SK-N-SH (cell line): ENCODE measurements at regions not wholly inside any gene's neighbourhood (a gene's known extent, or its start where the extent isn't known, plus 50 kb on each side); places are given as distances from the start of the nearest gene placed in this dataset.

ENCODE experiments used
- CTCF ChIA-PET: fragments of 300-600, 350-600 bp; formaldehyde crosslinking; extraction: SDS; loops from one replicate; lab custom pipeline; 2021; lab: Yijun Ruan, JAX
- POLR2A ChIA-PET: fragments of 350-600 bp; sonication (Branson Sonifier 250); formaldehyde crosslinking; extraction: SDS; loops from one replicate; lab custom pipeline; 2020; ENCODE audit warnings: antibody characterized with exemption, inconsistent platforms; lab: Yijun Ruan, JAX
- DNase-seq: peaks from one replicate; pipeline ENCODE4 v3.0.0; 2012
- H2AFZ ChIP-seq: fragments of 200-600 bp; sonication (generic); 2 replicates; pipeline ENCODE4 v1.8.1; 2016; ENCODE audit warnings: antibody characterized with exemption, mild to moderate bottlenecking, low read depth
- H3F3A ChIP-seq: fragments of 200-600 bp; sonication (generic); replicated peaks from 2 replicates; pipeline ENCODE3; 2016; ENCODE audit warnings: antibody characterized with exemption, mild to moderate bottlenecking; ENCODE audit not compliant: insufficient read depth
- H3K27ac ChIP-seq, 2 experiments: fragments of 200-500 bp in 1 of 2; fragments of 200-600 bp in 1 of 2; sonication (Bioruptor generic) in 1 of 2; sonication (generic), shearing (Covaris generic) in 1 of 2; 2 replicates each; pipeline versions ENCODE4 v1.5.1 to v1.6.1; 2014 to 2016; ENCODE audit warnings: low read depth in 2 of 2, inconsistent platforms in 1 of 2, low read length in 1 of 2, mild to moderate bottlenecking in 1 of 2, mixed read lengths in 1 of 2
- H3K27me3 ChIP-seq: fragments of 200-600 bp; sonication (generic), shearing (Covaris generic); 2 replicates; pipeline ENCODE4 v1.6.1; 2016; ENCODE audit warnings: mixed run types; ENCODE audit not compliant: insufficient read depth
- H3K36me3 ChIP-seq, 2 experiments: fragments of 200-500 bp in 1 of 2; fragments of 200-600 bp in 1 of 2; sonication (Bioruptor generic) in 1 of 2; sonication (generic) in 1 of 2; replicated peaks in 1 of 2; 2 replicates each; pipeline versions ENCODE3 to v1.5.1; 2014 to 2016; ENCODE audit warnings: low read length in 1 of 2, mild to moderate bottlenecking in 1 of 2; ENCODE audit not compliant: insufficient read depth in 2 of 2, control insufficient read depth in 1 of 2
- H3K4me1 ChIP-seq, 2 experiments: fragments of 200-500 bp in 1 of 2; fragments of 200-600 bp in 1 of 2; sonication (Bioruptor generic) in 1 of 2; sonication (generic), shearing (Covaris generic) in 1 of 2; 2 replicates each; pipeline versions ENCODE4 v1.5.1 to v1.6.1; 2014 to 2016; ENCODE audit warnings: low read depth in 1 of 2, low read length in 1 of 2, mixed run types in 1 of 2; ENCODE audit not compliant: insufficient read depth in 2 of 2, control insufficient read depth in 1 of 2
- H3K4me2 ChIP-seq: fragments of 200-600 bp; sonication (generic), shearing (Covaris generic); 2 replicates; pipeline ENCODE4 v1.6.1; 2017; ENCODE audit warnings: mixed run types
- H3K4me3 ChIP-seq, 2 experiments: fragments of 200-500 bp in 1 of 2; fragments of 200-600 bp in 1 of 2; sonication (Bioruptor generic) in 1 of 2; sonication (generic), shearing (Covaris generic) in 1 of 2; 2 replicates each; pipeline versions ENCODE4 v1.5.1 to v1.8.1; 2014 to 2016; ENCODE audit warnings: low read depth in 2 of 2, inconsistent platforms in 1 of 2, low read length in 1 of 2, mild to moderate bottlenecking in 1 of 2, mixed read lengths in 1 of 2, moderate library complexity in 1 of 2
- H3K79me2 ChIP-seq: fragments of 200-600 bp; sonication (generic); 2 replicates; pipeline ENCODE4 v1.8.1; 2017; ENCODE audit warnings: mild to moderate bottlenecking; ENCODE audit not compliant: insufficient read depth
- H3K9ac ChIP-seq: fragments of 200-600 bp; sonication (generic); 2 replicates; pipeline ENCODE4 v1.6.1; 2017; ENCODE audit warnings: mixed run types
- H3K9me2 ChIP-seq: fragments of 200-600 bp; sonication (generic); 2 replicates; pipeline ENCODE4 v1.6.1; 2017; ENCODE audit warnings: mixed run types
- H3K9me3 ChIP-seq: fragments of 200-600 bp; sonication (generic); 2 replicates; pipeline ENCODE4 v1.6.1; 2017; ENCODE audit warnings: mixed run types, mild to moderate bottlenecking, moderate library complexity
- H4K20me1 ChIP-seq: fragments of 200-600 bp; sonication (generic); 2 replicates; pipeline ENCODE4 v1.6.1; 2017; ENCODE audit warnings: mild to moderate bottlenecking, mixed run types; ENCODE audit not compliant: insufficient read depth
- CHD2 ChIP-seq: fragments of 150-350 bp; IDR thresholded peaks from 2 replicates; pipeline ENCODE4 v1.6.1; 2018; ENCODE audit warnings: low read length; ENCODE audit not compliant: partially characterized antibody
- CTCF ChIP-seq: fragments of 200-600 bp; sonication (generic); IDR thresholded peaks from 2 replicates; pipeline ENCODE4 v1.6.1; 2017; ENCODE audit warnings: antibody characterized with exemption, mild to moderate bottlenecking, moderate library complexity
- EP300 ChIP-seq, 2 experiments: IDR thresholded peaks; 2 replicates each; pipeline versions ENCODE4 v1.4.0 to v1.6.1; 2012; ENCODE audit warnings: borderline replicate concordance in 1 of 2, low read depth in 1 of 2, low read length in 1 of 2
- FOSL2 ChIP-seq: IDR thresholded peaks from 2 replicates; pipeline ENCODE4 v1.4.0; 2012; ENCODE audit warnings: low read depth, mild to moderate bottlenecking, moderate library complexity, borderline replicate concordance
- GATA2 ChIP-seq: sonication (generic); formaldehyde crosslinking; IDR thresholded peaks from 2 replicates; pipeline ENCODE4 v1.5.0; 2020; ENCODE audit warnings: mild to moderate bottlenecking, missing genetic modification reagents
- IRF3 ChIP-seq: fragments of 150-350 bp; IDR thresholded peaks from 2 replicates; pipeline ENCODE4 v1.6.1; 2016; ENCODE audit warnings: mild to moderate bottlenecking, low read depth, low read length
- MAX ChIP-seq: IDR thresholded peaks from 2 replicates; pipeline ENCODE4 v1.4.0; 2012; ENCODE audit warnings: low read depth
- MXI1 ChIP-seq: IDR thresholded peaks from 2 replicates; pipeline ENCODE4 v1.6.1; 2012; ENCODE audit warnings: mild to moderate bottlenecking, low read depth, low read length, improper control_type of control experiment
- POLR2AphosphoS5 ChIP-seq: IDR thresholded peaks from 2 replicates; pipeline ENCODE4 v1.6.1; 2012; ENCODE audit warnings: low read depth, low read length
- REST ChIP-seq: IDR thresholded peaks from 2 replicates; pipeline ENCODE4 v1.6.1; 2012; ENCODE audit warnings: mild to moderate bottlenecking, low read depth, low read length, moderate library complexity
- RFX5 ChIP-seq: IDR thresholded peaks from 2 replicates; pipeline ENCODE4 v1.6.1; 2012; ENCODE audit warnings: mild to moderate bottlenecking, improper control_type of control experiment, low read length
- RXRA ChIP-seq: IDR thresholded peaks from 2 replicates; pipeline ENCODE4 v1.4.0; 2012; ENCODE audit warnings: low read depth, mild to moderate bottlenecking, borderline replicate concordance
- SIN3A ChIP-seq: IDR thresholded peaks from 2 replicates; pipeline ENCODE4 v1.6.1; 2012; ENCODE audit warnings: low read depth, mild to moderate bottlenecking, low read length, moderate library complexity, borderline replicate concordance
- TAF1 ChIP-seq: IDR thresholded peaks from 2 replicates; pipeline ENCODE4 v1.6.1; 2012; ENCODE audit warnings: low read depth, mild to moderate bottlenecking, low read length, moderate library complexity, borderline replicate concordance
- USF1 ChIP-seq: IDR thresholded peaks from 2 replicates; pipeline ENCODE4 v1.4.0; 2012; ENCODE audit warnings: low read depth, borderline replicate concordance
- YY1 ChIP-seq: IDR thresholded peaks from 2 replicates; pipeline ENCODE4 v1.4.0; 2012; ENCODE audit warnings: low read depth, mild to moderate bottlenecking
- ZBTB33 ChIP-seq: IDR thresholded peaks from 2 replicates; pipeline ENCODE4 v1.4.0; 2012; ENCODE audit warnings: low read depth, borderline replicate concordance

GRCh38 chr1:38464071-38464661, 395.4 kb downstream of the RRAGC start (continued):
- TF ChIP-seq ZBTB33 (no peak), MAX (no peak)
- TF ChIP-seq, all 33 proteins: peak for 0

GRCh38 chr1:38463074-38463473, 396.5 kb downstream of the RRAGC start:
- Histone ChIP-seq H3K9ac (no peak overlapping the region), H4K20me1 (no peaks in the 10 kb centered on the region), H3K27me3 (no peaks in the 10 kb centered on the region; the same call in 1 of the 2 replicates), H3K4me3 (no peak overlapping the region), H3K27ac (no peak overlapping the region), H3K4me2 (no peak overlapping the region), H3K9me2 (no peaks in the 10 kb centered on the region), H2AFZ (no peak overlapping the region), H3F3A (no peaks in the 10 kb centered on the region), H3K4me1 (no peaks in the 10 kb centered on the region), H3K9me3 (no peaks in the 10 kb centered on the region), H3K36me3 (no peaks in the 10 kb centered on the region), H3K79me2 (no peaks in the 10 kb centered on the region)
- DNase-seq, result no peak
- TF ChIP-seq CTCF (no peak), MXI1 (no peak), YY1 (no peak), RFX5 (no peak), USF1 (no peak), CHD2 (no peak), EP300 (IDR thresholded peaks at IDR 0.05; ENCODE audit: borderline replicate concordance in 1 of 2, low read depth in 1 of 2, low read length in 1 of 2) (no peak), GATA2 (CRISPR knock-in tag) (no peak), MAX (no peak), IRF3 (no peak), REST (no peak), TAF1 (no peak), RXRA (no peak), FOSL2 (no peak), POLR2AphosphoS5 (no peak), SIN3A (no peak)
- ChIA-PET POLR2A (no interaction called here), CTCF (no interaction called here)
